ENCODE measurements at regions not wholly inside any gene's neighbourhood (a gene's known extent, or its start where the extent isn't known, plus 50 kb on each side); places are given as distances from the start of the nearest gene placed in this dataset.

- ATAC-seq (no peak), DNase-seq (no peak)
- Histone ChIP-seq H4K20me1 (ENCODE audit: low read length) (no peaks in the 10 kb centered on the region), H2AFZ (ENCODE audit: low read length) (no peak overlapping the region), H3K4me2 (ENCODE audit: low read length) (no peak overlapping the region), H3K9ac (ENCODE audit: low read length) (no peak overlapping the region), H3K27me3 (ENCODE audit: low read length) (peaks cover 8% of the 10 kb centered on the region; the same call in 1 of the 2 replicates), H3K4me1 (ENCODE audit: insufficient read depth, low read length) (no peaks in the 10 kb centered on the region), H3K9me2 (replicated peaks; ENCODE audit: low read length) (no peaks in the 10 kb centered on the region), H3K27ac (ENCODE audit: low read length) (no peak overlapping the region), H3K9me3 (ENCODE audit: low read length) (no peaks in the 10 kb centered on the region), H3K36me3 (ENCODE audit: low read depth, low read length) (no peaks in the 10 kb centered on the region), H3K79me2 (ENCODE audit: low read length) (no peaks in the 10 kb centered on the region), H3F3A (ENCODE audit: low read length, unreplicated experiment) (no peaks in the 10 kb centered on the region), H3K4me3 (ENCODE audit: low read length) (no peak overlapping the region)
- TF ChIP-seq EZH2phosphoT487 (IDR thresholded peaks at IDR 0.05; ENCODE audit: borderline replicate concordance, low read length) (no peak), EZH2 (IDR thresholded peaks at IDR 0.05; ENCODE audit: low read length, unreplicated experiment) (no peak), CTCF (conservative IDR thresholded peaks at IDR 0.05; ENCODE audit: low read depth, low read length) (no peak)
- BruUV-seq (replicated peaks) = no TSS peak
- POLR2A ChIA-PET (ENCODE audit: unreplicated experiment) = no interaction called here
- intact Hi-C loops (cut with micrococcal nuclease) = no loop called here
- CTCF ChIA-PET = no interaction called here
Observed at GRCh38 chr9:131801810-131802209, 61.9 kb upstream of the RAPGEF1 start.

GRCh38 chr9:131800843-131801242 lies 61.0 kb upstream of the RAPGEF1 start:
- Histone ChIP-seq H3K27ac (ENCODE audit: low read length) (no peak overlapping the region), H4K20me1 (ENCODE audit: low read length) (no peaks in the 10 kb centered on the region), H3K4me2 (ENCODE audit: low read length) (no peak overlapping the region), H3K79me2 (ENCODE audit: low read length) (no peaks in the 10 kb centered on the region), H3K4me1 (ENCODE audit: insufficient read depth, low read length) (no peaks in the 10 kb centered on the region), H3K4me3 (ENCODE audit: low read length) (no peak overlapping the region), H3K9me2 (replicated peaks; ENCODE audit: low read length) (no peaks in the 10 kb centered on the region), H3K27me3 (ENCODE audit: low read length) (peaks cover 8% of the 10 kb centered on the region; the same call in 1 of the 2 replicates), H2AFZ (ENCODE audit: low read length) (no peak overlapping the region), H3K36me3 (ENCODE audit: low read depth, low read length) (no peaks in the 10 kb centered on the region), H3K9me3 (ENCODE audit: low read length) (no peaks in the 10 kb centered on the region), H3F3A (ENCODE audit: low read length, unreplicated experiment) (no peaks in the 10 kb centered on the region), H3K9ac (ENCODE audit: low read length) (no peak overlapping the region)
- ATAC-seq (no peak), DNase-seq (no peak)
- TF ChIP-seq EZH2 (IDR thresholded peaks at IDR 0.05; ENCODE audit: low read length, unreplicated experiment) (no peak), EZH2phosphoT487 (IDR thresholded peaks at IDR 0.05; ENCODE audit: borderline replicate concordance, low read length) (no peak), CTCF (conservative IDR thresholded peaks at IDR 0.05; ENCODE audit: low read depth, low read length) (no peak)
- BruUV-seq (replicated peaks) = no TSS peak
- intact Hi-C loops (cut with micrococcal nuclease) = no loop called here
- POLR2A ChIA-PET (ENCODE audit: unreplicated experiment) = no interaction called here
- CTCF ChIA-PET = no interaction called here

- no peak for ATAC-seq
- CTCF ChIA-PET = no interaction called here
- POLR2A ChIA-PET (ENCODE audit: unreplicated experiment) = no interaction called here
Observed at GRCh38 chr9:131800366-131800765, 60.5 kb upstream of the RAPGEF1 start.

More at GRCh38 chr9:131800366-131800765, 60.5 kb upstream of the RAPGEF1 start:
- no TSS peak for BruUV-seq (replicated peaks)
- no peaks in the 10 kb centered on the region for H4K20me1 ChIP-seq (ENCODE audit: low read length)
- no peaks in the 10 kb centered on the region for H3F3A ChIP-seq (ENCODE audit: low read length, unreplicated experiment)
- peaks cover 10% of the 10 kb centered on the region; the same call in 1 of the 2 replicates for H3K27me3 ChIP-seq (ENCODE audit: low read length)
- no peak overlapping the region for H3K4me3 ChIP-seq (ENCODE audit: low read length)
- no peaks in the 10 kb centered on the region for H3K9me2 ChIP-seq (replicated peaks; ENCODE audit: low read length)
- no peak overlapping the region for H3K9ac ChIP-seq (ENCODE audit: low read length)
- H3K4me1 ChIP-seq (ENCODE audit: insufficient read depth, low read length) = no peaks in the 10 kb centered on the region
- intact Hi-C loops (cut with micrococcal nuclease) = no loop called here
- TF ChIP-seq EZH2 (IDR thresholded peaks at IDR 0.05; ENCODE audit: low read length, unreplicated experiment) (no peak), CTCF (conservative IDR thresholded peaks at IDR 0.05; ENCODE audit: low read depth, low read length) (no peak), EZH2phosphoT487 (IDR thresholded peaks at IDR 0.05; ENCODE audit: borderline replicate concordance, low read length) (no peak)
- no peaks in the 10 kb centered on the region for H3K9me3 ChIP-seq (ENCODE audit: low read length)
- H3K4me2 ChIP-seq (ENCODE audit: low read length) = no peak overlapping the region
- H3K27ac ChIP-seq (ENCODE audit: low read length) = no peak overlapping the region
- no peaks in the 10 kb centered on the region for H3K79me2 ChIP-seq (ENCODE audit: low read length)
- H2AFZ ChIP-seq (ENCODE audit: low read length) = no peak overlapping the region
- DNase-seq = no peak
- no peaks in the 10 kb centered on the region for H3K36me3 ChIP-seq (ENCODE audit: low read depth, low read length)

Measured in PC-3 (cell line).